Fibroblast of lung (primary cell): ENCODE measurements at regions not wholly inside any gene's neighbourhood (a gene's known extent, or its start where the extent isn't known, plus 50 kb on each side); places are given as distances from the start of the nearest gene placed in this dataset.

Source experiments
- DNase-seq, 2 donors: peaks; one replicate each; pipeline versions ENCODE4 v3.0.0 to v3.0.0-alpha.2; 2010; ENCODE audit warnings: low read depth in 2 of 2
- H2AFZ ChIP-seq: 2 replicates; pipeline ENCODE4 v1.5.1; 2012; ENCODE audit warnings: low read length, control low read depth, inconsistent platforms
- H3K27ac ChIP-seq: 2 replicates; pipeline ENCODE4 v1.5.1; 2011; ENCODE audit warnings: low read length, control low read depth; ENCODE audit not compliant: insufficient read depth
- H3K27me3 ChIP-seq: 2 replicates; pipeline ENCODE4 v1.5.1; 2011; ENCODE audit warnings: mild to moderate bottlenecking, low read length; ENCODE audit not compliant: control insufficient read depth, insufficient read depth
- H3K36me3 ChIP-seq: 2 replicates; pipeline ENCODE4 v1.5.1; 2011; ENCODE audit warnings: low read length; ENCODE audit not compliant: control insufficient read depth, insufficient read depth
- H3K4me1 ChIP-seq: 2 replicates; pipeline ENCODE4 v1.5.1; 2011; ENCODE audit warnings: low read length; ENCODE audit not compliant: control insufficient read depth, insufficient read depth; ENCODE audit errors: extremely low read depth
- H3K4me2 ChIP-seq: 2 replicates; pipeline ENCODE4 v1.5.1; 2011; ENCODE audit warnings: low read length, control low read depth; ENCODE audit not compliant: insufficient read depth; ENCODE audit errors: extremely low read depth
- H3K4me3 ChIP-seq, 4 experiments: fragments of 200-600 bp in 1 of 4; sonication (generic) in 1 of 4; replicated peaks in 1 of 4; 2 replicates each; pipeline ENCODE4 v1.5.1; 2011 to 2016; ENCODE audit warnings: low read length in 4 of 4, low read depth in 3 of 4, mild to moderate bottlenecking in 3 of 4, control low read depth in 2 of 4, inconsistent platforms in 1 of 4, mixed read lengths in 1 of 4; ENCODE audit not compliant: insufficient read depth in 1 of 4; ENCODE audit errors: control extremely low read depth in 1 of 4
- H3K79me2 ChIP-seq: 2 replicates; pipeline ENCODE4 v1.5.1; 2012; ENCODE audit warnings: mild to moderate bottlenecking, low read length, inconsistent platforms; ENCODE audit not compliant: control insufficient read depth, insufficient read depth
- H3K9ac ChIP-seq: 2 replicates; pipeline ENCODE4 v1.5.1; 2011; ENCODE audit warnings: mild to moderate bottlenecking, low read length, control low read depth; ENCODE audit not compliant: insufficient read depth
- H3K9me3 ChIP-seq: 2 replicates; pipeline ENCODE4 v1.5.1; 2012; ENCODE audit warnings: low read depth, low read length; ENCODE audit not compliant: control insufficient read depth, insufficient read depth
- H4K20me1 ChIP-seq: 2 replicates; pipeline ENCODE4 v1.5.1; 2011; ENCODE audit warnings: low read length; ENCODE audit not compliant: control insufficient read depth, insufficient read depth; ENCODE audit errors: extremely low read depth
- EZH2 ChIP-seq: IDR thresholded peaks from 2 replicates; pipeline ENCODE4 v1.5.1; 2012; ENCODE audit warnings: low read length, control low read depth, mild to moderate bottlenecking; ENCODE audit errors: missing control alignments
- TF ChIP-seq, protein P1 (sequence below), 2 donors: IDR thresholded peaks in 1 of 2; conservative IDR thresholded peaks in 1 of 2; 1 replicate in 1 of 2; 2 replicates in 1 of 2; pipeline ENCODE4 v1.5.1; 2011 to 2012; ENCODE audit warnings: low read length in 2 of 2, control low read depth in 1 of 2, inconsistent platforms in 1 of 2, low read depth in 1 of 2, mild to moderate bottlenecking in 1 of 2

DNA sequence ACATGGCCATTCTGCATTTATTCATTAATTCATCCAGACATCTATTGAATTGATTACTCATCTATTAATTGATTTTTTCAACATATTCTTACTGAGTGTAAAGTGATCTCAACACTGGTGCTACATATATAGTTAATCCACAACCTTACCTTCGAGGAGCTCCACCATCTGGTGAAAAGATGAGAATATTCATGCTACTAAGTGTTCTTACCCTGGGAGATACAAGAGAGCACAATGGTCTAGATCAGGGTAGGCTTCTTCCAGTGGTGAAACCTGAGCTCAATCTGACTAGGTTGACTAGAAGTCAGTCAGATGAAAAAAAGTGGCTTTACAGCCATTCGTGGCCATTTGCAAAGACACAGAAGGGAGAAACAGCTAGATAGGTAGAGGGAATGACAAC is 507.4 kb downstream of the ANKRD7 start:
- no peak for TF ChIP-seq EZH2
- TF ChIP-seq, protein P1, sequence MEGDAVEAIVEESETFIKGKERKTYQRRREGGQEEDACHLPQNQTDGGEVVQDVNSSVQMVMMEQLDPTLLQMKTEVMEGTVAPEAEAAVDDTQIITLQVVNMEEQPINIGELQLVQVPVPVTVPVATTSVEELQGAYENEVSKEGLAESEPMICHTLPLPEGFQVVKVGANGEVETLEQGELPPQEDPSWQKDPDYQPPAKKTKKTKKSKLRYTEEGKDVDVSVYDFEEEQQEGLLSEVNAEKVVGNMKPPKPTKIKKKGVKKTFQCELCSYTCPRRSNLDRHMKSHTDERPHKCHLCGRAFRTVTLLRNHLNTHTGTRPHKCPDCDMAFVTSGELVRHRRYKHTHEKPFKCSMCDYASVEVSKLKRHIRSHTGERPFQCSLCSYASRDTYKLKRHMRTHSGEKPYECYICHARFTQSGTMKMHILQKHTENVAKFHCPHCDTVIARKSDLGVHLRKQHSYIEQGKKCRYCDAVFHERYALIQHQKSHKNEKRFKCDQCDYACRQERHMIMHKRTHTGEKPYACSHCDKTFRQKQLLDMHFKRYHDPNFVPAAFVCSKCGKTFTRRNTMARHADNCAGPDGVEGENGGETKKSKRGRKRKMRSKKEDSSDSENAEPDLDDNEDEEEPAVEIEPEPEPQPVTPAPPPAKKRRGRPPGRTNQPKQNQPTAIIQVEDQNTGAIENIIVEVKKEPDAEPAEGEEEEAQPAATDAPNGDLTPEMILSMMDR (conservative IDR thresholded peaks at IDR 0.05 in 1 of 2, IDR thresholded peaks at IDR 0.05 in 1 of 2; ENCODE audit: low read depth in 1 of 2, low read length in 2 of 2) = no peak
- Histone ChIP-seq H3K4me1 (no peaks in the 10 kb centered on the region), H3K9me3 (no peaks in the 10 kb centered on the region), H3K4me3 (no peak overlapping the region), H3K4me2 (no peak overlapping the region), H3K79me2 (no peaks in the 10 kb centered on the region), H4K20me1 (no peaks in the 10 kb centered on the region), H3K36me3 (no peaks in the 10 kb centered on the region), H2AFZ (no peak overlapping the region), H3K27ac (no peak overlapping the region), H3K27me3 (no peaks in the 10 kb centered on the region), H3K9ac (no peak overlapping the region)
- DNase-seq = no peak

- no peaks in the 10 kb centered on the region for H3K36me3 ChIP-seq
- no peaks in the 10 kb centered on the region for H3K9me3 ChIP-seq
- H3K27me3 ChIP-seq = no peaks in the 10 kb centered on the region
- no peaks in the 10 kb centered on the region for H3K79me2 ChIP-seq
- H4K20me1 ChIP-seq = no peaks in the 10 kb centered on the region
- no peak overlapping the region for H2AFZ ChIP-seq
- TF ChIP-seq, protein P1 (conservative IDR thresholded peaks at IDR 0.05 in 1 of 2, IDR thresholded peaks at IDR 0.05 in 1 of 2; ENCODE audit: low read depth in 1 of 2, low read length in 2 of 2) = no peak
- no peak for TF ChIP-seq EZH2
- no peak overlapping the region for H3K4me3 ChIP-seq
- H3K4me2 ChIP-seq = no peak overlapping the region
- no peak overlapping the region for H3K9ac ChIP-seq
- no peak overlapping the region for H3K27ac ChIP-seq
- no peaks in the 10 kb centered on the region for H3K4me1 ChIP-seq
- no peak for DNase-seq
These were observed 510.0 kb downstream of the ANKRD7 start for GRCh38 chr7:118734541-118734940.

DNA sequence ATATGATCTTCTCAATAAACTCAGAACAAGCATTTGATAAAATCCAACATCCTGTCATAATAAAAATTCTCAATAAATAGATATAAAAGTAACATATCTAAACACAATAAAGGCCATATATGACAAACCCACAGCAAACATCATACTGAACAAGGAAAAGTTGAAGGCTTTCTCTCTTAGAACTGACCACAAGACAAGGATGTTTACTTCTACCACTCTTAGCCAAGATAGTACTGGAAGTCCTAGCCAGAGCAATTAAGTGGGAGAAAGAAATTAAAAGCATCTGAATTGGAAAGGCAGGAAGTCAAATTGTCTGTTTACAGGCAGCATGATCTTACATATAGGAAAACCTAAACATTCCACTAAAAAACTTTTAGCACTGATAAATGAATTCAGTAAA is 510.9 kb downstream of the ANKRD7 start:
- Histone ChIP-seq H3K79me2 (no peaks in the 10 kb centered on the region), H3K9ac (no peak overlapping the region), H2AFZ (no peak overlapping the region), H3K4me3 (no peak overlapping the region), H3K27me3 (no peaks in the 10 kb centered on the region), H3K4me1 (no peaks in the 10 kb centered on the region), H4K20me1 (no peaks in the 10 kb centered on the region), H3K9me3 (no peaks in the 10 kb centered on the region), H3K4me2 (no peak overlapping the region), H3K27ac (no peak overlapping the region), H3K36me3 (no peaks in the 10 kb centered on the region)
- TF ChIP-seq EZH2 = no peak
- TF ChIP-seq, protein P1 (conservative IDR thresholded peaks at IDR 0.05 in 1 of 2, IDR thresholded peaks at IDR 0.05 in 1 of 2; ENCODE audit: low read depth in 1 of 2, low read length in 2 of 2) = no peak
- peak in 1 of 2 donors; percentile 2 for DNase-seq
